Thyroid gland (tissue), 4 donors: ENCODE measurements at regions not wholly inside any gene's neighbourhood (a gene's known extent, or its start where the extent isn't known, plus 50 kb on each side); places are given as distances from the start of the nearest gene placed in this dataset.

ENCODE experiments used
- CTCF ChIP-seq, 6 experiments: fragments of 200-600 bp in 3 of 6; fragments of 450-650 bp in 3 of 6; sonication (generic) in 3 of 6; IDR thresholded peaks; one replicate each; pipeline ENCODE4 v1.5.1; 2016 to 2019; ENCODE audit warnings: antibody characterized with exemption in 6 of 6, mild to moderate bottlenecking in 2 of 6, inconsistent platforms in 1 of 6, moderate library complexity in 1 of 6
- POLR2A ChIP-seq, 2 donors: fragments of 450-650 bp; IDR thresholded peaks; one replicate each; pipeline ENCODE4 v1.6.1; 2017; ENCODE audit warnings: antibody characterized with exemption in 2 of 2, mild to moderate bottlenecking in 2 of 2, moderate library complexity in 1 of 2

GRCh38 chr10:129339841-129340240, 127.2 kb upstream of the MGMT start:
- TF ChIP-seq CTCF (IDR thresholded peaks at IDR 0.05) (no peak), POLR2A (IDR thresholded peaks at IDR 0.05) (no peak)
